ENCODE measurements at regions not wholly inside any gene's neighbourhood (a gene's known extent, or its start where the extent isn't known, plus 50 kb on each side); places are given as distances from the start of the nearest gene placed in this dataset.

- TF ChIP-seq CTCF (IDR thresholded peaks at IDR 0.05) (no peak), POLR2A (IDR thresholded peaks at IDR 0.05; ENCODE audit: low read length) (no peak), EHMT2 (IDR thresholded peaks at IDR 0.05; ENCODE audit: low read depth) (no peak)
Measured at GRCh38 chr6:155708100-155708499, 252.5 kb upstream of the NOX3 start.

Data from A549 (cell line).